Astrocyte of the spinal cord (primary cell): ENCODE measurements at regions not wholly inside any gene's neighbourhood (a gene's known extent, or its start where the extent isn't known, plus 50 kb on each side); places are given as distances from the start of the nearest gene placed in this dataset.
"Not testable (repeated sequence)": the region's sequence is repeated elsewhere in the genome, so short reads cannot be mapped to it uniquely, and the experiment has no call there.

Experiments
- DNase-seq: peaks from one replicate; pipeline ENCODE4 v3.0.0; 2011; ENCODE audit warnings: low read depth, low spot score
- H3K4me3 ChIP-seq: 2 replicates; pipeline ENCODE4 v1.5.1; 2011; ENCODE audit warnings: low read depth, mild to moderate bottlenecking, low read length, moderate library complexity
- CTCF ChIP-seq: IDR thresholded peaks from 2 replicates; pipeline ENCODE4 v1.5.1; 2012; ENCODE audit warnings: low read depth, mild to moderate bottlenecking, low read length, inconsistent platforms
- in situ Hi-C: cut with HindIII; loops from 2 replicates; pipeline ENCODE4 v1.10.0; 2017; ENCODE audit warnings: low sequenced_read_pairs

- no peak for TF ChIP-seq CTCF
- no peak for DNase-seq
- no peak overlapping the region for H3K4me3 ChIP-seq
- in situ Hi-C loops: no loop called here
Measured at GRCh38 chr5:109998726-109999125, 309.0 kb downstream of the MAN2A1 start.

- no peak for DNase-seq
- no peak for TF ChIP-seq CTCF
- H3K4me3 ChIP-seq: no peak overlapping the region
- in situ Hi-C loops: no loop called here
Measured at GRCh38 chr5:110001648-110002047, 311.9 kb downstream of the MAN2A1 start.

- no peak overlapping the region for H3K4me3 ChIP-seq
- TF ChIP-seq CTCF: no peak
- in situ Hi-C loops: no loop called here
- DNase-seq: no peak
Measured at GRCh38 chr5:110002652-110003051, 312.9 kb downstream of the MAN2A1 start.

GRCh38 chr5:110005907-110006562 is 316.3 kb downstream of the MAN2A1 start:
- DNase-seq, in situ Hi-C loops: not testable (repeated sequence)

GRCh38 chr5:110007101-110007500 is 317.4 kb downstream of the MAN2A1 start:
- in situ Hi-C loops: no loop called here
- no peak for DNase-seq
- no peak overlapping the region for H3K4me3 ChIP-seq

More at GRCh38 chr5:110005907-110006562, 316.3 kb downstream of the MAN2A1 start:
- not testable (repeated sequence) for H3K4me3 ChIP-seq

GRCh38 chr5:110008131-110008530 is 318.4 kb downstream of the MAN2A1 start:
- DNase-seq: no peak
- no peak for TF ChIP-seq CTCF
- in situ Hi-C loops: no loop called here
- no peak overlapping the region for H3K4me3 ChIP-seq

More at GRCh38 chr5:110007101-110007500, 317.4 kb downstream of the MAN2A1 start:
- no peak for TF ChIP-seq CTCF

- in situ Hi-C loops: no loop called here
- no peak for TF ChIP-seq CTCF
- H3K4me3 ChIP-seq: no peak overlapping the region
- DNase-seq: no peak
Measured at GRCh38 chr5:110012145-110012544, 322.4 kb downstream of the MAN2A1 start.
